Kidney epithelial cell (primary cell): ENCODE measurements at regions not wholly inside any gene's neighbourhood (a gene's known extent, or its start where the extent isn't known, plus 50 kb on each side); places are given as distances from the start of the nearest gene placed in this dataset.
"Not testable (repeated sequence)": the region's sequence is repeated elsewhere in the genome, so short reads cannot be mapped to it uniquely, and the experiment has no call there.

ENCODE experiments used
- DNase-seq: peaks from one replicate; pipeline ENCODE4 v3.0.0-alpha.2; 2010; ENCODE audit warnings: low read depth
- H3K27me3 ChIP-seq: 2 replicates; pipeline ENCODE4 v1.6.0; 2011; ENCODE audit warnings: low read length; ENCODE audit not compliant: control insufficient read depth, insufficient read depth
- H3K36me3 ChIP-seq: 2 replicates; pipeline ENCODE4 v1.5.1; 2011; ENCODE audit warnings: low read length; ENCODE audit not compliant: control insufficient read depth, insufficient read depth
- H3K4me3 ChIP-seq: 2 replicates; pipeline ENCODE4 v1.5.1; 2011; ENCODE audit warnings: low read depth, mild to moderate bottlenecking, control low read depth, low read length
- TF ChIP-seq, protein P1 (sequence below): IDR thresholded peaks from 2 replicates; pipeline ENCODE4 v1.5.1; 2011; ENCODE audit warnings: mild to moderate bottlenecking, moderate library complexity, low read length, control low read depth, inconsistent platforms; ENCODE audit not compliant: insufficient read depth, poor library complexity, severe bottlenecking

GRCh38 chr3:36060950-36061349, 319.4 kb upstream of the STAC start:
- TF ChIP-seq, protein P1, sequence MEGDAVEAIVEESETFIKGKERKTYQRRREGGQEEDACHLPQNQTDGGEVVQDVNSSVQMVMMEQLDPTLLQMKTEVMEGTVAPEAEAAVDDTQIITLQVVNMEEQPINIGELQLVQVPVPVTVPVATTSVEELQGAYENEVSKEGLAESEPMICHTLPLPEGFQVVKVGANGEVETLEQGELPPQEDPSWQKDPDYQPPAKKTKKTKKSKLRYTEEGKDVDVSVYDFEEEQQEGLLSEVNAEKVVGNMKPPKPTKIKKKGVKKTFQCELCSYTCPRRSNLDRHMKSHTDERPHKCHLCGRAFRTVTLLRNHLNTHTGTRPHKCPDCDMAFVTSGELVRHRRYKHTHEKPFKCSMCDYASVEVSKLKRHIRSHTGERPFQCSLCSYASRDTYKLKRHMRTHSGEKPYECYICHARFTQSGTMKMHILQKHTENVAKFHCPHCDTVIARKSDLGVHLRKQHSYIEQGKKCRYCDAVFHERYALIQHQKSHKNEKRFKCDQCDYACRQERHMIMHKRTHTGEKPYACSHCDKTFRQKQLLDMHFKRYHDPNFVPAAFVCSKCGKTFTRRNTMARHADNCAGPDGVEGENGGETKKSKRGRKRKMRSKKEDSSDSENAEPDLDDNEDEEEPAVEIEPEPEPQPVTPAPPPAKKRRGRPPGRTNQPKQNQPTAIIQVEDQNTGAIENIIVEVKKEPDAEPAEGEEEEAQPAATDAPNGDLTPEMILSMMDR: no peak
- H3K4me3 ChIP-seq: no peak overlapping the region
- no peak for DNase-seq
- no peaks in the 10 kb centered on the region for H3K27me3 ChIP-seq
- no peaks in the 10 kb centered on the region for H3K36me3 ChIP-seq

GRCh38 chr3:36063992-36064391, 316.3 kb upstream of the STAC start:
- no peaks in the 10 kb centered on the region for H3K27me3 ChIP-seq
- H3K36me3 ChIP-seq: no peaks in the 10 kb centered on the region
- no peak overlapping the region for H3K4me3 ChIP-seq
- DNase-seq: no peak
- TF ChIP-seq, protein P1: no peak

DNA sequence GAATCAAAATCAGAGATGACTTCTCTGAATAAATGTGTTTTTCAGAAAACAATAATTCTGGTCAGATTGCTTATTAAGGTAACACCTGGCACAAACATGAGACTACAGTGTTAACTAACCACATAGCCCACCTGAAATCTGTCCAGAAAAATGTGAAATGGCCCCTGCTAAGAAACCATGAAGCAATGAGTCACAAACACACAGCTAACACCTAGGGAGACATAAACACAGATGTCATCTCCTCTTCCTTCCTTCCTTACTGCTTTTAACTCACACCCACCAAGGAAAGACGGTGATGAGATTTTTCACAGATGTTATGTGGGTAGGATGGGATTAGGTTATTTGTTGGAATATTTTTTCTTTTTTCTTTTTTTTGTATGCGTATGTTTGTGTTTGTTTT, 315.0 kb upstream of the STAC start:
- TF ChIP-seq, protein P1: no peak
- Histone ChIP-seq H3K27me3 (no peaks in the 10 kb centered on the region), H3K36me3 (no peaks in the 10 kb centered on the region), H3K4me3 (no peak overlapping the region)
- DNase-seq: no peak

DNA sequence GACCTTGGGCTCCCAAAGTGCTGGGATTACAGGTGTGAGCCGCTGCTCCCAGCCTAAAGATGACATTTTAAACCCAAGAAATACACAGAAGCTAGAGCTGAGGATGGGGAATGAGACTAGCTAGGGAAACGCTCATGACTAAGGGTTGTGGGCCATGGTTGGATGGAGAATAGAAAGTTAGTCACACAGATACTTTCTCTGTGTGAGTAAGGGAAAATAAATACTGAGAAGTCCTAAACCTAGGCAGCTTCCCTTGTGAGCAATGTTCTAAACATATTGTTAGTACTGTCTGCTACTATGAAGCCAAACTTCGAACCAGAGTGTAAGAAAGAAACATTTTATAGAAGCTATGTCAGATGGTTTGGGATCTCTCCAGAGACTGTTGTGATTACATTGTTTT, 304.8 kb upstream of the STAC start:
- no peak overlapping the region for H3K4me3 ChIP-seq
- no peaks in the 10 kb centered on the region for H3K27me3 ChIP-seq
- TF ChIP-seq, protein P1: no peak
- peak; percentile 35 for DNase-seq
- no peaks in the 10 kb centered on the region for H3K36me3 ChIP-seq

- Histone ChIP-seq H3K27me3 (no peaks in the 10 kb centered on the region), H3K36me3 (no peaks in the 10 kb centered on the region), H3K4me3 (no peak overlapping the region)
- TF ChIP-seq, protein P1: no peak
- no peak for DNase-seq
Measured at GRCh38 chr3:36077320-36077719, 303.0 kb upstream of the STAC start.

GRCh38 chr3:36082958-36083357, 297.3 kb upstream of the STAC start:
- not testable (repeated sequence) for H3K27me3 ChIP-seq, DNase-seq, H3K36me3 ChIP-seq, H3K4me3 ChIP-seq
